Stimulated activated CD4-positive, alpha-beta T cell treated with anti-CD3 and anti-CD28 coated beads, Interleukin-15, amount 100 ng/mL, for 48 hours (primary cell): ENCODE measurements at regions not wholly inside any gene's neighbourhood (a gene's known extent, or its start where the extent isn't known, plus 50 kb on each side); places are given as distances from the start of the nearest gene placed in this dataset.

Source experiments
- DNase-seq, 2 donors: peaks; one replicate each; pipeline ENCODE4 v3.0.0-alpha.2; 2020; ENCODE audit warnings: low read depth in 2 of 2

- no peak for DNase-seq
Observed at GRCh38 chr2:19607931-19608771, 249.7 kb upstream of the OSR1 start.

GRCh38 chr2:19607400-19607799, 249.0 kb upstream of the OSR1 start:
- DNase-seq: no peak

- no peak for DNase-seq
Observed at GRCh38 chr2:19600982-19601381, 242.6 kb upstream of the OSR1 start.

- no peak for DNase-seq
Observed at GRCh38 chr2:19600506-19600905, 242.1 kb upstream of the OSR1 start.

- no peak for DNase-seq
Observed at GRCh38 chr2:19598971-19599370, 240.5 kb upstream of the OSR1 start.

- DNase-seq: no peak
Observed at GRCh38 chr2:19592197-19592596, 233.8 kb upstream of the OSR1 start.

GRCh38 chr2:19589791-19590190, 231.4 kb upstream of the OSR1 start:
- DNase-seq: no peak

- no peak for DNase-seq
Observed at GRCh38 chr2:19580830-19581229, 222.4 kb upstream of the OSR1 start.

GRCh38 chr2:19580264-19580663, 221.8 kb upstream of the OSR1 start:
- DNase-seq: no peak

- no peak for DNase-seq
Observed at GRCh38 chr2:19579461-19579860, 221.0 kb upstream of the OSR1 start.

- no peak for DNase-seq
Observed at GRCh38 chr2:19577723-19578122, 219.3 kb upstream of the OSR1 start.

GRCh38 chr2:19576411-19576810, 218.0 kb upstream of the OSR1 start:
- no peak for DNase-seq

GRCh38 chr2:19575641-19576040, 217.2 kb upstream of the OSR1 start:
- DNase-seq: no peak

- no peak for DNase-seq
Observed at GRCh38 chr2:19574778-19575260, 216.4 kb upstream of the OSR1 start.

- no peak for DNase-seq
Observed at GRCh38 chr2:19573784-19574183, 215.4 kb upstream of the OSR1 start.

- no peak for DNase-seq
Observed at GRCh38 chr2:19571773-19572172, 213.3 kb upstream of the OSR1 start.

- no peak for DNase-seq
Observed at GRCh38 chr2:19569300-19569791, 210.9 kb upstream of the OSR1 start.

GRCh38 chr2:19568809-19569208, 210.4 kb upstream of the OSR1 start:
- no peak for DNase-seq

- no peak for DNase-seq
Observed at GRCh38 chr2:19560785-19561184, 202.4 kb upstream of the OSR1 start.

- no peak for DNase-seq
Observed at GRCh38 chr2:19559596-19560240, 201.3 kb upstream of the OSR1 start.

- no peak for DNase-seq
Observed at GRCh38 chr2:19556648-19557047, 198.2 kb upstream of the OSR1 start.

- DNase-seq: no peak
Observed at GRCh38 chr2:19554520-19554919, 196.1 kb upstream of the OSR1 start.

- DNase-seq: no peak
Observed at GRCh38 chr2:19552270-19552669, 193.8 kb upstream of the OSR1 start.
